Fibroblast of peridontal ligament (primary cell): ENCODE measurements at regions not wholly inside any gene's neighbourhood (a gene's known extent, or its start where the extent isn't known, plus 50 kb on each side); places are given as distances from the start of the nearest gene placed in this dataset.
A peak's percentile ranks its signal among the peaks of the same experiment; 100 is the strongest.

Experiments
- DNase-seq: peaks from one replicate; pipeline ENCODE4 v3.0.0-alpha.2; 2010; ENCODE audit errors: extremely low read depth

DNA sequence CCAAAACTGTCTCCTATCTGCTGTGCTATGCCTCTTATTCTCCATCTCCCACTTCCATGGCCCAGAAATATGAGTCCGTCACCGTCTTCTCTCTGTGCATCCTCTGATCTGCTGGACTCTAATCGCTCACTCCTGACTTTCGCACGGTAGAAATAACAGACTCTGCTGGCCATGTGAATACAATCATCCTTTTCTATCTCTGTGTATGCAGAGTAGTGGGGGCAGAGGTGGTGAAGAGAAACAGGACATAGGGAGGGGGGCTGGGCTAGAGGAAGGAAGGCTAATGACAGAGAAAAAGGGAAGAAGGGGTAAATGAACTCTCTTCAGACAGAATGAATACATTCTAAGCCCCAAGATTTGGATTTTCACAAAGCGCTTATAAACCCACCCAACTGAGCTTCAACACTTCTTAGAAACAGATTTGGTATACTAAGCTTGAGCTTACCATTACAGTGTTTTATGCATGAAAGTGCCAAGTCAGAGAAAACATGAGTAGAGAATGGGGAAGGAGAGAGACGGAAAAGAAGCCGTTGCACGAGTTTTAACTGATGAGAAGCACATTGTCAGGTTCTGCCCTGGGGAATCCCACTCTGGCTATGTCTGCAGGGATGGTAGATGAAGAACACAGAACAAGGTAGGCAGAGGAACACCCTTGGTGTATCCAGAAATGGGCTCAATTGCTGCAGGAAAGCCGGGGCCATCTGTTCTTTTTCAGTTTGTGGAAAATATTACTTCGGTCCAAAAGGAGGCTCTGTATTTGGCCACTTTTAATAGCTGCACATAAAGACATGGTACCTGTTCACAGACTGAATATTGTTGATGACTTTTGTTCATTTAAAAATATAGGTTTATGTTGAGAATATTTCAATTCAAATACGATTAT, 324.7 kb downstream of the ETS1 start:
- DNase-seq = no peak

DNA sequence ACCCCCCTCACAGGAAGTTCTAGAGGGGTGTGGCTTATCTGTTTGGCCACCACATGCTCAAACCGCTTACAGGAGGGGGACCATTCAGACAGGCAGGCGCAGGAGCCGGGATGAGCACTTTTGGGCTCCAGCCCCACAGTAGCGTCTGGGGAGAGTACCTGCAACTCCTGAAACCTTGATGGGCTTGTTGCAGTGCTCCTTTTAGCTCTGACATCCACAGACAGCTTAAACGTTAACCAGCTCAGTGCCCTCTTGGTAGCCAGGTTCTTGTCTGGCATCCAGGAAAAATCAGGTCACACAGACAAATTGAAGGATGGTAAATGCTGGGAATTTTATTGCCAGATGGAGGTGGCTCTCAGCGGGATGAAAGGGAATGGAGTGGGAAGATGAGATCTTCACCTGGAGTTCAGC, 326.3 kb downstream of the ETS1 start:
- DNase-seq = no peak

DNA sequence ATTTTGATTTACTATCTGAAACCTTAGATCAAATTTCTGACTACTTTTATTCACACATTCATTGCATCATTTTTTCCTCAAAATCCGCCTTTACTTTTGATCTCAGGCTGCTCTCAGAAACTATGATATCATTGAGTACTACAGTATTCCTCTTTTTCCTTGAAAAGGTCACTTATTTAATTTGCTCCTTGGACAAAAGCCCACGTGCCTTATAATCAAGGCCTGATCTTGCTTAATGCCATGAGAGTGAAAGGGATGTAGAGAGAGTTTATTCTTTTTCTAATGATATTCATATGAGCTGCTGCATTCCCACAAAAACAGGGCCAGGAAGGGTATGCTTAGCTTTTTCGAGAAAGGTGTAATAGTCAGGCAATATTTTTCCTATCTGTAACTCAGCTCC, 327.0 kb downstream of the ETS1 start:
- peak; percentile 65 for DNase-seq

DNA sequence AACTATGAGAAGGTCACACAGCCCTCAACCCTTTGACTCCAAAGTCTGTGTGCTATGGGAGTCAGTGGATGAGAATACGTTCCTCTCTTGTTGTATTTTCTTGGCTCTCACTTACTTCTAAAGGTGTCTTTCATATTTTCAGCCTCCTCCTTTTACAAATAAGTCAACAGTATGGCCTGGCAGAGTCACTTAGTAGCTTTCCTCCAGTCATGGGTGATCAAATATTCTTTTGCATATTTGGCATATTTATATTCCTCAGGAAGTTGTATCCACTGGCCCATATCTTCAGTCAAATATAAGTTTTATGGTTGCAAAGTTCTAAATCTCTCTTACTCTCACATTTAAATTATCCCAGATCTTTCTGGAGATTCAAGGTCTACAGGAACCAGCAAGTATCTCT, 327.5 kb downstream of the ETS1 start:
- DNase-seq = no peak

DNA sequence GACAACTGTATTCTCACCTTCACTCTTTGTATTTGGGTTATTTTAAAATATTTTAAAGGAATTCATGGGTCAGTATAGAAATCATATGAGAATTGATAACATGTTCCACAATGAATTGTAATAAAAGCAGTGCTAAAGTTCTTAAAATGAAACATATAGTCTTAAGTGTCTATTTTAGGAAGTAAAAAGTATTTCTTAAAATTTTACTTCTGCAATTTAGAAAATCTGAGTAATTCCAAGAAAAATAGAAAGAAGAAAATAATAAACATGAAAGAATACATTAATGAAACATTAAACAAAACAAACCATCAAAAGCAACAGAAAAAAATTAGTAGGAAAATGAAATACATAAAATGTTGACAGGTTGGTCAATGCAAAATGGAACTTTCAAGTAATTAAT, 332.4 kb downstream of the ETS1 start:
- no peak for DNase-seq

DNA sequence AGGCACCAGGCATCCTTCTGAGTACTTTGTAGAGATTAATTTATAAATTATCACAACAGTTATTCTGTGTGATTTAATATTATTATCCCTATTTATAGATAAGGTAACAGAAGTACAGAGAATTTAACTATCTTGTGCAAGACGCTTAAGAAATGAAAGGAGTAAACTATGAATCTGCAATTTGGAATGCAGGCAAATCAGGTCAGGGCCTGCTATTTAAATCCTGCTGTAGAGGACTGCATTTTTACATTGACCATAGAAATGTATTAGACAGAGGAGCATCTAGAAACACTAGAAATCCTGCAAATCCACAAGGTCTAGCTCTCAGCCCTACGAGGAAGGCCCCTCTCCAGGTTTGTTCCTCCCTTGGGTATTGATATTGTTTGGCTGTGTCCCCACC, 336.2 kb downstream of the ETS1 start:
- peak; percentile 56 for DNase-seq

DNA sequence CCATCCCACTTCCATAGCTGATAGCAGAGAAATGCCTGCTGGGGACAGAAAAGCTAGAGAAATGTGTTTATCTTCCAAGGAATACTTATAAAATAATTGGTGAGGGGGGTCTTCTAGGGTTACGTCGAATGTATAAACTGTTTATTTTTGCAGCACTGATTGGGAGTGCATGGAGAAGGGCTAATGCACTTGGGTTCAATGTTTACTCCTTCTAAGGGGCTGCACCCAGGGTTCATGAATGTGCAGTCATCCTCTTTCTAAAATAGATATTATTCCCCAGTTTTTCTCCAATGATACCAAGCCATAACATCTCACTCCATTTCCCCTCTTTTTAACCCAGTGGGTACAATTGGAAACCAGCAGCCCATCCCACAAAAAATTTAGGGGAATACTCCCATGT, 336.9 kb downstream of the ETS1 start:
- no peak for DNase-seq

DNA sequence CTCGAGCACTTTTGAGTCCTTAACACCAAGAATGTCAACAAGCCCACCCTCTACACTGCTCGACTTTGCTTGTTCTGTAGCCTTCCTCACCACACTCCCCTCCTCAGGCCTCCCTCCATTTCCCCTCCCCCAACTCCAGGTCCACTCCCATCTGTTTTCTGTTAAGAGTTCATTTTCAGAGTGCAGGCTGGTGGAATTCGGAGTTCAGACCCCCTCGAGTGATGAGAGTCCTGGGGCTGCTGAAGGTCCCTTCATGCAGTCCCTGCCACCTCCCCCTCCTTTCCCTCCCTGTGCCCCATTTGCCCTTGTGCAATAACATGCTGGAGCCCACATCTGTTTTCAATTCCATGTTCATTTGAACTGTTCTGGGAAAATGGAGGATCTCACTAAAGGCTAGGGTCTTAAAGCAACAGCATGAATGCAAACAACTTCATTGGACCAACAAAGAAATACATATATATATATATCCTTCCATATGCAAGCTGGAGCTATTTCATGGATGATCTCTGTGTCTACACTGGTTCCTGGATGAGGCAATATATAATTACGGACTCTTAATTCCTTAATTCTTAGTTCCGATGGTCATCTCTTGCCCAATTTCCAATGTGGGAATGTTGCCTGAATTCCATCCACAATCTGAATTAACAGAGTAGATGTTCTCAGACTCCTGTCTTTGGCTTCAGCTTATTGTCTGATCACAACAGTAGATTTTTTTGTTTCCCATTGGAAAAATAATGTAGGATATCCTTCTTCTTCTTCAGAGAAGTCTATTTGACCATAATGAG, 340.4 kb downstream of the ETS1 start:
- DNase-seq = peak; percentile 74

DNA sequence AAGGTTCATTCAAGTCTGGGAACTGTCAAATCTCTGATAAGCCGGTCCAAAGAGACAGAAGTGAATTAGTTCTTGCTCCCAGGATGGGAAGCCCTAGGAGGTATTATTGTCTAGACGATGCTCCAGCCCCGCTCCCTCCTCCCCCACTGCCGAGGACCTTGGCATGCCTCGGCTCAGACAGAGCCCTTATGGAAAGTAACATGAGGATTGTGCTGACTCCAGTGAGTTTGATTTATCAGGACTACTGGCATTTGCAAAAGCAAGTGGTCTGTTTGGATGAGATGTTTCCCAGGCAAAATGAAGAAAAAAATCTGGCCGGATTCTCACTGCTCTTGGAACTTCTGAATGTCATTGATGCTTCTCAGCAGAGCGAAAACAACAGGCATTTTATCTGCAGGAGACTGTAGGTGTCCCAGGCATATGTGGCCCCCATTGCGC, 341.0 kb downstream of the ETS1 start:
- DNase-seq = peak; percentile 68

DNA sequence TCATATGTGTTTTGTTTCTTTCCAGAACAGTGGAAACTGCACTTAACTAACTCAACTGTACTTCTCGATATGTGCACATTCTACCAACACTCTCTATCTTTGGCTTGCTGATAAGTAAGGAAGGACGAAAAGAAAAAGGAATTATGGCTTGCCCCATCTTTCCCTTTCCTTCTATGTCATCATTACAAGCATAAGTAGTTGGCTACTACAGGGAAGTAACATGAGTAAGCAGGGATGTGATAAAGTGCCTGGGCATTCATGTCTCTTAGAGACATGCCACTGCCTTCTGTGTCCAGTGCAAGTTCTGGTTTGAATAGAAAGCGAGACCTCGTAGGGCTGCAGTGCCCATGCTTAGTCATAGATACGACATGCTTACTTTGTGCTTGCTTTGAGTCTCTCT, 342.5 kb downstream of the ETS1 start:
- DNase-seq = peak; percentile 13

DNA sequence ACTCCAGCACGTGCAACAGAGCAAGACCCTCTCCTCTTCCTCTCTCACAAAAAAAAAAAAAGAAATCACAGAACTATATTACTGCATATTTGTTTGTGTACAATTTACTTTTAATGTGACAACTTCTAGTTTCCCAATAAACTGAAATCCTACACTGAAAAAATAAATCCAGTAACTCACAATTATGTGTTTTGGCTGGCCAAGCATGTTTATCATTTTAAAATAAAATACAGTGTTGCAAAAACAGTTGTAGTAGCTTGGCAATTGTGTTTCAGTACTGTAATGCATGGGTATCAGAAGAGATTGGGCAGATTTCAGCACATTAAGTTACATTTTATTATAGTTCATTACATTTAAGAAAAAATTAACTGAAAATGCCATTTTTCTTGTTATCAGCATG, 344.9 kb downstream of the ETS1 start:
- no peak for DNase-seq

DNA sequence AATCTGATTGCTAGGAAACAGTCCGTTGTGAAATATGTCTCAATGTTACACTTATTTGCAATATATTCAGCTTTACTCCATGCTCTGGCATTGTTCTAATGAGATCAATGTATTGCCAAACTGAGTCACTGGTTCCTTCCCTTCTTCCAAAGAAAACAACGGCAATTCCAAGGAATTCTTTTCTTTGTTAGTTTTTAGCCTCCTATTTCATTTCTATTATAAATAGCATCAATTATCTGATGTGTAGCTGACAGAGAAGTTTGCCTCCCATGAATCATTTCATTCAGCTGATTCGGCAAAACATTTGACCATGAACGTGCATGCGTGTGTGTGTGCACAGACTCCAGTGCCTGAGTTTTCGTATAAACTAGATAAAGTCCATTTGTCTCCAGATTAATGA, 346.8 kb downstream of the ETS1 start:
- peak; percentile 95 for DNase-seq

DNA sequence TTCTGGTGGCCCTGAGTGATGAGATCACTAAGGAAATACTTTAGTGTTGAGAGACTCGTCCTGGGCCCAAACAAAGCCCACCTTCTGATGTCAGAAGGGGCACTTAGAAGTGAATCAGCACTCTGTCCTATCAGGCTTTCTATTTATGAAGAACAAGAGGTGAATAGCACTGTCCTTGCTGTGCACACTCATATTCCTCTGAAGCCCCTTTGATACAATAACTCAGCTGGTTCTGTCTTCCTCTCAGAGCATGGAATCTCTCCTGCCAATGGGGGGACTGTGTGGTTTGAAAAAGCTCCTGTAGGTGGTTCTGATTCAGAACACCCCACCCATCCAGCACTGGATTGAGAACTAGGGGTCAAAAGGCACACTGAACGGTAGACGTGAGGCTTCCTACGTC, 348.1 kb downstream of the ETS1 start:
- DNase-seq = no peak

DNA sequence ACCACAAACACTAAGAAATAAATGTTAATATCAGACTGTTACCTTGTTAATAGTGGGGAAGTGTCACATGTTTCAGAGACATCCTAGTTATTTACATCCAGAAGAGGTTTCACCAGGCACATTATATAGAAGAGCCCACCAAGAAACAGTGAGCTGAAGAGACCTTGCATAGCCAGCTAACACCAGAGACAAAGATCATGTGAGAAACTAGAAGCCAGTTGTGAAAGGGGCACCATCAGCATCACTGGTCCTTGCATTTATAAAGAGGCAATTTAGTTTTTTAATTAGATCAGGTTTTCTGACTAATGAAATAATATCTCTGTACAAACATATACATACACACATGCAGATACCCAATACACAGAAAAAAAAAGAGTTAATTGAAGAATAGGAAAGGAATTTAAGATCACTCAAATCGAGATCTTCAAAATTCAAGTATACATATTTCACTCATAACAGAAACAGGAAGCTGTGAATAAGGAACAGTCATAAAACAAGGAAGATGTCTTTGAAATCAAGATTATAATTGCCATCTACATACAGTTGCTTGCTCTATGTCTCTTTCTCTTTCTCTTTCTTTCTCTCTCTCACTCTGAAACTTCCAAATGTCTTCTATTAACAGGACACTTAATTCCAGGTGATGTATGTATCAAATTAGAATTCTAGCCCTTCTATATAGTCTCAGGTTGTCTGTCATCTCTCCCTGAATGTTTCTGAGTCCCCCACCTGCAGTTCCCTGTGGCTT, 348.7 kb downstream of the ETS1 start:
- DNase-seq = no peak

DNA sequence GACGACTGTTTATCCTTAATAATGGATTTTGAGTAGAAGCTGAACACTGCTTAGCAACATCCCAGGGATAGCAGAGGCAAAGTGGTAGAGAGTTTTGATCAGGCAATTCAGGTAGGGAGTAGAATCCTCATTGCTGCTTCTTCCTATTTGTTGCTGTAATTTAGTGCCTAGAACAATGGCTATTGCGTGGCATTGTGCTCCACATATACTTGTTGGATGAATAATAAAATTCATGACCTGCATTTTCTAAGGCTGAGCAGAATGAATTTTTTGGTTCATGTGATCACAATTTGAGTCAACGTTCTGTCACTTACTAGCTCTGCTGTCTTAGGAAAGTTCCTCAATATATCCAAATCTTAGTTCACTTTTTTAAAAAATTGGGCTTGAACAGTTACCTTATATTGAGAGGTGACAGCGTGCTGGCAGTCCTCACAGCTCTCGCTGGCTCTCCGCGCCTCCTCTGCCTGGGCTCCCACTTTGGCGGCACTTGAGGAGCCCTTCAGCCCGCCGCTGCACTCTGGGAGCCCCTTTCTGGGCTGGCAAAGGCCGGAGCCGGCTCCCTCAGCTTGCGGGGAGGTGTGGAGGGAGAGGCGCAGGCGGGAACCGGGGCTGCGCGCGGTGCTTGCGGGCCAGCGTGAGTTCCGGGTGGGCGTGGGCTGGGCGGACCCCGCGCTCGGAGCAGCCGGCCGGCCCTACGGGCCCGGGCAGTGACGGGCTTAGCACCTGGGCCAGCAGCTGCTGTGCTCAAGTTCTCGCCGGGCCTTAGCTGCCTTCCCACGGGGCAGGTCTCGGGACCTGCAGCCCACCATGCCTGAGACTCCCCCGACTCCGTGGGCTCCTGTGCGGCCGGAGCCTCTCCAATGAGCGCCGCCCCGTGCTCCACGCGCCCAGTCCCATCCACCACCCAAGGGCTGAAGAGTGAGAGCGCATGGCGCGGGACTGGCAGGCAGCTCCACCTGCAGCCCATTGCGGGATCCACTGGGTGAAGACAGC, 350.6 kb downstream of the ETS1 start:
- no peak for DNase-seq

DNA sequence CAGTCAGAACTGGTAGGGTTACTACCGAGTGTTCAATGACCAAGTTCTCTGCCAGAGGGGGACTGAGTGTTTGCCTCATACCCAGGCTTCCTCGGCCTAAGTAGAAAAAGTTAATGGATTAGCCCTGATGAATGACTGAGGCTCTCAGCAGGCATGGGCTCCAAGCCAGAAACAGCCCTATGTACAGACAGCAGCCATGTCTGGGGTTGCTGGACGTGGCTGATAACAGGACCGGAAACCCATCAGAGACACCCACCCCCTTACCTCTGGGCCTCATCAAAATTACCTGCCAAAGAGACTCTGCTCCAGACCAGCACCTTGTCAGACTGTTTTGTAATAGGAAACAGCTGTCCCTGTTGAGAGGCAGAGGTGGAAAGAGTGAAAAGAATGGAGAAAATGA, 351.4 kb downstream of the ETS1 start:
- no peak for DNase-seq

DNA sequence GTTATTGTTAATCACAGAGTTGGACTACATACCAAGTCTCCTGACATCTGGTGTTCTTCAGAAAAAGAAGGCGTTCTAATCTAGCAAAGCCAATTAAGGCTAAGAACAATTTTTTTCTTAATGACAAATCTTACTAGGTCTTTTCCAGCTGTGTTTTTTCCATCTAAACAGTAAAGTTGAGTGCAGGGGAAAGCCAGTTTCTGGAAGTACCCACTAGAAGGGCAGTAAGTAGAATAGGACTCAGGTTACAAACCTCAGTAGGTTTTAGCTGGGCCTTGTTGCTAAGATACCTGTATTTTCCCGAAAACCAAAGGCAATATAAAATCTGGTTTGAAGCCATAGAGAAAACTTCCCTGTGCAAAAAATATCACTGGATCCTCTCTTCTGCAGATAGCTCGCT, 351.9 kb downstream of the ETS1 start:
- no peak for DNase-seq

DNA sequence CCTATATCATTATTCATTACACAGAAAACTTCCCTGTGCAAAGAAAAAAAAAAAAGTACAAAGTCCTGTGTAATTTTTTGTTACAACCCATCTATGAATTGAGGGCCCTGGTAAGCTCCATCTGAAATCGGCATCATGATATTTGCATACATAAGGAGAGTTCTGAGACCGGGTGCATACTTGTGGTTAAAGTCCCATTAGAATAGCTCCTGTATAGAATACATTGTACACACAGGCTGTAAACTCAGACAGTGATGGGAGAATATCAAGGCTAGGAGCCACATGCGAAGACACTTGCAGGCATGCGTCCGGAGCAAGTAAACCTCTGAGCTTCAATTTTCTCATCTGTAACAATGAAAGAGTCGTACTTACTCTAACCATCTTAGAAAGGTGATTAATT, 353.2 kb downstream of the ETS1 start:
- DNase-seq = no peak

DNA sequence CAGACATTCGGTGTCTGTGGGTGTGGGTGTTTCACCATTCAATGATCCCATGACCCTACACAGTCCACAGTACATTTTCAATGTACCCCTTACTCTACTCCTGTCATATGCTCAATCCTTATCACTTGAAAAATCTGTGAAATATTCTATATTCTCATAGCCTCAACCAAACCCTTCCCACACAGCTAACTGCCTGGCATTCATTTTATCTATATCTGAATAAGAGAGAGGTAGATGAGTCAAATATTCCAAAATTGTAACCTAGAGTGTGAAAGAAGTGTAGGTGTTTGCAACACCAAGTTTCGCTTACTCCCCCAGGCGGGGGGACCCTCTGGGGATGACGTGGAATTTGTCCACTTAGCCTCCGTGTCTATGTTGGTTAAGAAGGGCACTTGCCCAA, 354.8 kb downstream of the ETS1 start:
- no peak for DNase-seq

DNA sequence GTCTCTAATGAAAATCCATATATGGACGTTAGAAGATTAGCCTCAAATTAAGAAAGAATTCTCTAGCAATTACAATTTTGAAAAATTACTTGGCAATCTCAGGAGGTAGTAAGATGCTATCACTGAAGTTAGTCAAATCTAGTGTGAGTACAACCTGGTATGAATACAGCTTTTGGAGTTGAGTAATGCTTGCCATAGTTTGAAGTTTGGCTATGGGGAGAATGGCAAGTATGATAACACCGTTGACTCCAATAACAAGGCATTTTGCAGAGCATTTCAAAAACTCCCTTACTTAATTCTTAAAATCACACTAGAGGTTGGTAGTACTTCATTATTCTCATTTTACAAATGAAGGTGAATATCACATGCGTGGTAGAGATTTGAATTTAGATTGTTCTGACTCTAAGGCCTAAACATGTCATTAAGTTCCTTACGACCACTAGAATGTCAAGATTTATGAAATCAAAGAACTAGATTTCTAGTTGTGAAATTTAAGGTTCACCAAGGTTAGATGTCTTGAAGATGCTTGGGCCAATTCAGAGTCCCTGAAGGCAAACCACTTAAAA, 355.4 kb downstream of the ETS1 start:
- DNase-seq = no peak

DNA sequence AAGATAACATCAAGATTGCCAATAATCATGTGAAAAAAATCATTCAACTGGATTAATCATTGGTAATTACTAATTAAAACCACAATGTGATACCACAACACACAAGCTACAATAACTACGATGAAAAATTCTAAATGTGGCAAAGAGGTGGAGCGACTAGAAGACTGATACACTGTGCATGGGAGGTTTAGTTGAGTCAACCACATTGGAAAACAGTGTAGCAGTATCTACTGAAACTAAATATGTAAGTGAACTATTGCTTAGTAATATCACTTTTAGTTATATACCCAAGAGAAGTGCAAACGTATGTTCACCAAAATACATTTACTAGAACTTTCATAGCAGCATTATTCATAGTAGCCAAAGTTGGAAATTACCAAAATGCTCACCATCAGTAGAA, 359.9 kb downstream of the ETS1 start:
- DNase-seq = no peak
